Stomach (tissue), 8 donors: ENCODE measurements at regions not wholly inside any gene's neighbourhood (a gene's known extent, or its start where the extent isn't known, plus 50 kb on each side); places are given as distances from the start of the nearest gene placed in this dataset.

Experiments used
- DNase-seq, 2 donors: peaks; one replicate each; pipeline versions ENCODE4 v3.0.0 to v3.0.0-alpha.2; 2013 to 2019
- H3K27ac ChIP-seq, 5 donors: fragments of 200-600 bp in 4 of 5; sonication (generic) in 4 of 5; one replicate each; pipeline ENCODE4 v1.5.1; 2013 to 2019; ENCODE audit warnings: mild to moderate bottlenecking in 1 of 5, moderate library complexity in 1 of 5
- H3K27me3 ChIP-seq, 3 donors: fragments of 200-600 bp; sonication (generic); one replicate each; pipeline ENCODE4 v1.5.1; 2017 to 2019; ENCODE audit warnings: mixed run types in 1 of 3
- H3K36me3 ChIP-seq, 4 donors: fragments of 200-600 bp; sonication (generic); 1 replicate in 3 of 4; 2 replicates in 1 of 4; pipeline ENCODE4 v1.5.1; 2016 to 2019
- H3K4me1 ChIP-seq, 4 donors: fragments of 200-600 bp; sonication (generic); one replicate each; pipeline ENCODE4 v1.5.1; 2016 to 2019
- H3K4me3 ChIP-seq, 4 donors: fragments of 200-600 bp; sonication (generic) in 3 of 4; one replicate each; pipeline ENCODE4 v1.5.1; 2016 to 2019; ENCODE audit warnings: mild to moderate bottlenecking in 1 of 4
- H3K9me3 ChIP-seq, 4 donors: fragments of 200-600 bp; sonication (generic); one replicate each; pipeline ENCODE4 v1.5.1; 2016 to 2019
- CTCF ChIP-seq, 7 experiments: fragments of 450-650 bp in 4 of 7; fragments of 200-600 bp in 3 of 7; sonication (generic) in 3 of 7; IDR thresholded peaks; one replicate each; pipeline ENCODE4 v1.5.1; 2016 to 2019; ENCODE audit warnings: antibody characterized with exemption in 7 of 7, control low read depth in 2 of 7, mild to moderate bottlenecking in 1 of 7
- EP300 ChIP-seq: sonication (generic); formaldehyde crosslinking; IDR thresholded peaks from one replicate; pipeline ENCODE4 v1.6.1; 2017; ENCODE audit warnings: antibody characterized with exemption
- POLR2A ChIP-seq, 4 donors: fragments of 450-650 bp; IDR thresholded peaks; one replicate each; pipeline ENCODE4 v1.6.1; 2016; ENCODE audit warnings: antibody characterized with exemption in 4 of 4, control low read depth in 2 of 4, mild to moderate bottlenecking in 1 of 4, moderate library complexity in 1 of 4
- POLR2AphosphoS5 ChIP-seq, 3 donors: sonication (generic); formaldehyde crosslinking; IDR thresholded peaks; one replicate each; pipeline ENCODE4 v1.6.1; 2016; ENCODE audit warnings: antibody characterized with exemption in 3 of 3
- WGBS, 5 donors: extraction: QIAGEN DNeasy Blood & Tissue Kit in 3 of 5; methylation state at CpG; one replicate each; pipeline versions ENCODE4 v1.1.5 to v1.1.7; 2013 to 2018; 5-methylcytosine and 5-hydroxymethylcytosine counted together
- intact Hi-C: fragments of 100-400 bp; cut with DNase I; formaldehyde crosslinking; loops from one replicate; pipeline ENCODE4 v1.15.1; 2023; ENCODE audit warnings: low total_unique reads
- donor health status: healthy with polysubstance abuse.
- donor health status: Bipolar disorder and iron deficiency.
- donor health status: healthy.

- 56 to 70% (median 68%) methylated on average over 2 of the region's 2 CpGs for WGBS, 5 donors
- Histone ChIP-seq H3K9me3 (no peaks in the 10 kb centered on the region), H3K27ac (no peak overlapping the region), H3K4me3 (no peak overlapping the region), H3K36me3 (no peaks in the 10 kb centered on the region), H3K27me3 (no peaks in the 10 kb centered on the region), H3K4me1 (no peaks in the 10 kb centered on the region)
- intact Hi-C loops = no loop called here
- TF ChIP-seq POLR2A (IDR thresholded peaks at IDR 0.05) (no peak), EP300 (no peak), CTCF (IDR thresholded peaks at IDR 0.05) (no peak), POLR2AphosphoS5 (IDR thresholded peaks at IDR 0.05) (no peak)
- DNase-seq = no peak
Measured at GRCh38 chr2:167480986-167481309, 592.7 kb downstream of the XIRP2 start.

- 62 to 74% (median 72%) methylated on average over 6 of the region's 6 CpGs for WGBS, 5 donors
- Histone ChIP-seq H3K36me3 (no peaks in the 10 kb centered on the region), H3K4me1 (no peaks in the 10 kb centered on the region), H3K27me3 (no peaks in the 10 kb centered on the region), H3K9me3 (no peaks in the 10 kb centered on the region), H3K27ac (no peak overlapping the region), H3K4me3 (no peak overlapping the region)
- intact Hi-C loops = no loop called here
- no peak for TF ChIP-seq EP300
- no peak for TF ChIP-seq POLR2AphosphoS5 (IDR thresholded peaks at IDR 0.05)
- TF ChIP-seq POLR2A (IDR thresholded peaks at IDR 0.05) = no peak
- no peak for TF ChIP-seq CTCF (IDR thresholded peaks at IDR 0.05)
- no peak for DNase-seq
Measured at GRCh38 chr2:167480232-167480985, 592.1 kb downstream of the XIRP2 start.

- no peaks in the 10 kb centered on the region for H3K9me3 ChIP-seq
- 56 to 73% (median 64%) methylated on average over 3 of the region's 3 CpGs for WGBS, 5 donors
- no peaks in the 10 kb centered on the region for H3K4me1 ChIP-seq
- H3K4me3 ChIP-seq = no peak overlapping the region
- intact Hi-C loops = no loop called here
- H3K36me3 ChIP-seq = no peaks in the 10 kb centered on the region
- no peaks in the 10 kb centered on the region for H3K27me3 ChIP-seq
- H3K27ac ChIP-seq = no peak overlapping the region
- TF ChIP-seq CTCF (IDR thresholded peaks at IDR 0.05) (no peak), EP300 (no peak), POLR2A (IDR thresholded peaks at IDR 0.05) (no peak), POLR2AphosphoS5 (IDR thresholded peaks at IDR 0.05) (no peak)
- DNase-seq = no peak
Measured at GRCh38 chr2:167478196-167478595, 589.9 kb downstream of the XIRP2 start.

- no peaks in the 10 kb centered on the region for H3K27me3 ChIP-seq
- TF ChIP-seq CTCF (IDR thresholded peaks at IDR 0.05) (no peak), EP300 (no peak), POLR2AphosphoS5 (IDR thresholded peaks at IDR 0.05) (no peak), POLR2A (IDR thresholded peaks at IDR 0.05) (no peak)
- DNase-seq = no peak
- H3K4me3 ChIP-seq = no peak overlapping the region
- no peak overlapping the region for H3K27ac ChIP-seq
- no peaks in the 10 kb centered on the region for H3K4me1 ChIP-seq
- intact Hi-C loops = no loop called here
- no peaks in the 10 kb centered on the region for H3K36me3 ChIP-seq
- 49 to 61% (median 54%) methylated on average over 2 of the region's 2 CpGs for WGBS, 5 donors
- no peaks in the 10 kb centered on the region for H3K9me3 ChIP-seq
Measured at GRCh38 chr2:167475791-167476190, 587.5 kb downstream of the XIRP2 start.
